Inflammatory macrophage treated with lipopolysaccharide for 4 hours (primary cell): ENCODE measurements at regions not wholly inside any gene's neighbourhood (a gene's known extent, or its start where the extent isn't known, plus 50 kb on each side); places are given as distances from the start of the nearest gene placed in this dataset.
A peak's percentile ranks its signal among the peaks of the same experiment; 100 is the strongest.

ENCODE experiments used
- DNase-seq: peaks from one replicate; pipeline ENCODE4 v3.0.0-alpha.2; 2020

GRCh38 chr5:91741764-91742505, 358.8 kb upstream of the ARRDC3 start:
- no peak for DNase-seq

GRCh38 chr5:91730026-91730425, 346.9 kb upstream of the ARRDC3 start:
- no peak for DNase-seq

GRCh38 chr5:91727463-91727862, 344.3 kb upstream of the ARRDC3 start:
- DNase-seq, result no peak

- DNase-seq, result no peak
These were observed 339.8 kb upstream of the ARRDC3 start for GRCh38 chr5:91722736-91723467.

GRCh38 chr5:91712718-91713117, 329.6 kb upstream of the ARRDC3 start:
- DNase-seq, result no peak

GRCh38 chr5:91707521-91707841, 324.4 kb upstream of the ARRDC3 start:
- DNase-seq, result no peak

- DNase-seq, result no peak
These were observed 323.8 kb upstream of the ARRDC3 start for GRCh38 chr5:91706785-91707520.

GRCh38 chr5:91703128-91703527, 320.0 kb upstream of the ARRDC3 start:
- no peak for DNase-seq

GRCh38 chr5:91699429-91699828, 316.3 kb upstream of the ARRDC3 start:
- no peak for DNase-seq

GRCh38 chr5:91691592-91691991, 308.5 kb upstream of the ARRDC3 start:
- DNase-seq, result no peak

GRCh38 chr5:91690921-91691320, 307.8 kb upstream of the ARRDC3 start:
- DNase-seq, result no peak

GRCh38 chr5:91687430-91687829, 304.3 kb upstream of the ARRDC3 start:
- DNase-seq, result no peak

- DNase-seq, result no peak
These were observed 301.5 kb upstream of the ARRDC3 start for GRCh38 chr5:91684625-91685024.

GRCh38 chr5:91670563-91670962, 287.4 kb upstream of the ARRDC3 start:
- DNase-seq, result no peak

GRCh38 chr5:91670122-91670521, 287.0 kb upstream of the ARRDC3 start:
- DNase-seq, result no peak

- DNase-seq, result no peak
These were observed 285.1 kb upstream of the ARRDC3 start for GRCh38 chr5:91668261-91668660.

GRCh38 chr5:91652678-91653077, 269.6 kb upstream of the ARRDC3 start:
- no peak for DNase-seq

- no peak for DNase-seq
These were observed 268.6 kb upstream of the ARRDC3 start for GRCh38 chr5:91651704-91652103.

GRCh38 chr5:91645347-91645746, 262.2 kb upstream of the ARRDC3 start:
- no peak for DNase-seq

GRCh38 chr5:91643797-91644196, 260.7 kb upstream of the ARRDC3 start:
- DNase-seq, result no peak

- DNase-seq, result no peak
These were observed 259.5 kb upstream of the ARRDC3 start for GRCh38 chr5:91642581-91642980.

- DNase-seq, result peak; percentile 42
These were observed 258.7 kb upstream of the ARRDC3 start for GRCh38 chr5:91641730-91642350.

- DNase-seq, result no peak
These were observed 256.6 kb upstream of the ARRDC3 start for GRCh38 chr5:91639744-91640143.

GRCh38 chr5:91638010-91638409, 254.9 kb upstream of the ARRDC3 start:
- DNase-seq, result no peak
